ENCODE measurements at regions not wholly inside any gene's neighbourhood (a gene's known extent, or its start where the extent isn't known, plus 50 kb on each side); places are given as distances from the start of the nearest gene placed in this dataset.

GRCh38 chr18:67600181-67601180, 84.0 kb upstream of the DSEL start:
- Histone ChIP-seq H3K36me3 (ENCODE audit: control insufficient read depth in 4 of 4, insufficient read depth in 4 of 4, low read length in 4 of 4) (no peaks in the 10 kb centered on the region), H3K27ac (ENCODE audit: low read depth in 1 of 2, low read length in 1 of 2) (no peak overlapping the region), H3K4me3 (no peak overlapping the region), H3K9me3 (ENCODE audit: control insufficient read depth in 4 of 4, insufficient read depth in 3 of 4, low read length in 3 of 4) (peaks cover 0 to 3% (median 0%) of the 10 kb centered on the region in 4 donors), H3K27me3 (ENCODE audit: control insufficient read depth in 3 of 3, insufficient read depth in 3 of 3, low read length in 2 of 3) (no peaks in the 10 kb centered on the region), H3K9ac (ENCODE audit: insufficient read depth in 1 of 2, low read length in 2 of 2) (no peak overlapping the region), H3K4me1 (ENCODE audit: control insufficient read depth in 5 of 5, insufficient read depth in 5 of 5, low read length in 5 of 5) (peaks cover 0 to 1% (median 0%) of the 10 kb centered on the region in 5 donors)
- ATAC-seq (ENCODE audit: insufficient read depth, low FRiP score) (no peak), DNase-seq (no peak)
- WGBS, 2 donors: 47 to 65% methylated on average over 7 of the region's 7 CpGs
- TF ChIP-seq CTCF (IDR thresholded peaks at IDR 0.05; ENCODE audit: control extremely low read depth, extremely low read depth): no peak

- no peak overlapping the region for H3K27ac ChIP-seq (ENCODE audit: low read depth in 1 of 2, low read length in 1 of 2)
- 75 to 83% methylated on average over 2 of the region's 2 CpGs for WGBS, 2 donors
- no peak for ATAC-seq (ENCODE audit: insufficient read depth, low FRiP score)
- no peak overlapping the region for H3K9ac ChIP-seq (ENCODE audit: insufficient read depth in 1 of 2, low read length in 2 of 2)
- peaks cover 0 to 6% (median 0%) of the 10 kb centered on the region in 4 donors for H3K9me3 ChIP-seq (ENCODE audit: control insufficient read depth in 4 of 4, insufficient read depth in 3 of 4, low read length in 3 of 4)
- TF ChIP-seq CTCF (IDR thresholded peaks at IDR 0.05; ENCODE audit: control extremely low read depth, extremely low read depth): no peak
- H3K4me3 ChIP-seq: no peak overlapping the region
- peaks cover 0 to 1% (median 0%) of the 10 kb centered on the region in 5 donors for H3K4me1 ChIP-seq (ENCODE audit: control insufficient read depth in 5 of 5, insufficient read depth in 5 of 5, low read length in 5 of 5)
- no peaks in the 10 kb centered on the region for H3K27me3 ChIP-seq (ENCODE audit: control insufficient read depth in 3 of 3, insufficient read depth in 3 of 3, low read length in 2 of 3)
- no peak for DNase-seq
- no peaks in the 10 kb centered on the region for H3K36me3 ChIP-seq (ENCODE audit: control insufficient read depth in 4 of 4, insufficient read depth in 4 of 4, low read length in 4 of 4)
These were observed 82.8 kb upstream of the DSEL start for GRCh38 chr18:67599277-67599676.

- DNase-seq: no peak
- Histone ChIP-seq H3K9me3 (ENCODE audit: control insufficient read depth in 4 of 4, insufficient read depth in 3 of 4, low read length in 3 of 4) (peaks cover 0 to 6% (median 0%) of the 10 kb centered on the region in 4 donors), H3K9ac (ENCODE audit: insufficient read depth in 1 of 2, low read length in 2 of 2) (no peak overlapping the region), H3K27ac (ENCODE audit: low read depth in 1 of 2, low read length in 1 of 2) (no peak overlapping the region), H3K4me1 (ENCODE audit: control insufficient read depth in 5 of 5, insufficient read depth in 5 of 5, low read length in 5 of 5) (peaks cover 0 to 1% (median 0%) of the 10 kb centered on the region in 5 donors), H3K27me3 (ENCODE audit: control insufficient read depth in 3 of 3, insufficient read depth in 3 of 3, low read length in 2 of 3) (no peaks in the 10 kb centered on the region), H3K36me3 (ENCODE audit: control insufficient read depth in 4 of 4, insufficient read depth in 4 of 4, low read length in 4 of 4) (no peaks in the 10 kb centered on the region), H3K4me3 (no peak overlapping the region)
- no peak for TF ChIP-seq CTCF (IDR thresholded peaks at IDR 0.05; ENCODE audit: control extremely low read depth, extremely low read depth)
- no peak for ATAC-seq (ENCODE audit: insufficient read depth, low FRiP score)
- 59 to 63% methylated on average over 2 of the region's 2 CpGs for WGBS, 2 donors
These were observed 81.2 kb upstream of the DSEL start for GRCh38 chr18:67597759-67598158.

Measured in lung (tissue), 11 donors.